HG03575 (cell line): ENCODE measurements at regions not wholly inside any gene's neighbourhood (a gene's known extent, or its start where the extent isn't known, plus 50 kb on each side); places are given as distances from the start of the nearest gene placed in this dataset.

Experiments
- ATAC-seq: cut with Tn5 transposase; IDR thresholded peaks from one replicate; pipeline ENCODE4 v1.9.1; 2021; ENCODE audit not compliant: unreplicated experiment, insufficient number of reproducible peaks, low FRiP score; ENCODE audit errors: extremely low read depth

GRCh38 chr11:10622957-10623791, 54.7 kb upstream of the LYVE1 start:
- no peak for ATAC-seq

- no peak for ATAC-seq
These were observed 53.6 kb upstream of the LYVE1 start for GRCh38 chr11:10622108-10622507.

- ATAC-seq, result no peak
These were observed 50.7 kb upstream of the LYVE1 start for GRCh38 chr11:10619131-10619680.

- no peak for ATAC-seq
These were observed 50.0 kb upstream of the LYVE1 start for GRCh38 chr11:10618490-10618889.
